Cardiac fibroblast (primary cell): ENCODE measurements at regions not wholly inside any gene's neighbourhood (a gene's known extent, or its start where the extent isn't known, plus 50 kb on each side); places are given as distances from the start of the nearest gene placed in this dataset.

Source experiments
- DNase-seq, 2 donors: peaks; one replicate each; pipeline versions ENCODE4 v3.0.0 to v3.0.0-alpha.2; 2010; ENCODE audit warnings: low read depth in 2 of 2
- H3K4me3 ChIP-seq, 2 donors: replicated peaks in 1 of 2; 1 replicate in 1 of 2; 2 replicates in 1 of 2; pipeline ENCODE4 v1.5.1; 2011; ENCODE audit warnings: low read depth in 2 of 2, low read length in 2 of 2, mild to moderate bottlenecking in 2 of 2, moderate library complexity in 1 of 2
- TF ChIP-seq, protein P1 (sequence below): IDR thresholded peaks from one replicate; pipeline ENCODE4 v1.5.1; 2011; ENCODE audit warnings: low read depth, mild to moderate bottlenecking, low read length, inconsistent platforms

DNA sequence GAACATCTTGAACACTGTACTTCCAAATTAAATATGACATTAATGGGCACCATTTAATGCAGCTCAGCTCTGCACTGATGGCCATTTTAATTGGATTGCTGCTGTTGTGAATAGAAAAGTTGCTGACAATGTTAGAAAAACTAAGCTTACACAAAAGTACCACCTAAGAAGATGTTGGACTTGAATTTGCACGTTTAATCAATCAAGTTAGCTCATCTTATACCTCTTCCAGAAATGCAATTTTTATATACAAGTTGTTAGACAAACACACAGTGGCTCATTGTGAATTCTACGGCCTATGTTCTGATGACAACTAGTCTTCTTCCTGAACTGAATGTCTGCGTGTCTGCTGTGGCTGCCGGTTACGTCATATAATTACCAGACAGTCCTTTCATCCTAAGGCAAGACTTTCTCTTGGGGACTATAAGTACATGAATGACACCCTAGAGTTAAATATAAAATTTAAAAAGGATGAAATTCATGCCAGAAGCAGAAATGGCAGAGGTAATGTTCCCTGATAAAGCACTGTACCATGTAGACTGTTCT, 330.2 kb downstream of the EPM2A start:
- no peak for DNase-seq
- H3K4me3 ChIP-seq = no peak overlapping the region
- TF ChIP-seq, protein P1, sequence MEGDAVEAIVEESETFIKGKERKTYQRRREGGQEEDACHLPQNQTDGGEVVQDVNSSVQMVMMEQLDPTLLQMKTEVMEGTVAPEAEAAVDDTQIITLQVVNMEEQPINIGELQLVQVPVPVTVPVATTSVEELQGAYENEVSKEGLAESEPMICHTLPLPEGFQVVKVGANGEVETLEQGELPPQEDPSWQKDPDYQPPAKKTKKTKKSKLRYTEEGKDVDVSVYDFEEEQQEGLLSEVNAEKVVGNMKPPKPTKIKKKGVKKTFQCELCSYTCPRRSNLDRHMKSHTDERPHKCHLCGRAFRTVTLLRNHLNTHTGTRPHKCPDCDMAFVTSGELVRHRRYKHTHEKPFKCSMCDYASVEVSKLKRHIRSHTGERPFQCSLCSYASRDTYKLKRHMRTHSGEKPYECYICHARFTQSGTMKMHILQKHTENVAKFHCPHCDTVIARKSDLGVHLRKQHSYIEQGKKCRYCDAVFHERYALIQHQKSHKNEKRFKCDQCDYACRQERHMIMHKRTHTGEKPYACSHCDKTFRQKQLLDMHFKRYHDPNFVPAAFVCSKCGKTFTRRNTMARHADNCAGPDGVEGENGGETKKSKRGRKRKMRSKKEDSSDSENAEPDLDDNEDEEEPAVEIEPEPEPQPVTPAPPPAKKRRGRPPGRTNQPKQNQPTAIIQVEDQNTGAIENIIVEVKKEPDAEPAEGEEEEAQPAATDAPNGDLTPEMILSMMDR = no peak

DNA sequence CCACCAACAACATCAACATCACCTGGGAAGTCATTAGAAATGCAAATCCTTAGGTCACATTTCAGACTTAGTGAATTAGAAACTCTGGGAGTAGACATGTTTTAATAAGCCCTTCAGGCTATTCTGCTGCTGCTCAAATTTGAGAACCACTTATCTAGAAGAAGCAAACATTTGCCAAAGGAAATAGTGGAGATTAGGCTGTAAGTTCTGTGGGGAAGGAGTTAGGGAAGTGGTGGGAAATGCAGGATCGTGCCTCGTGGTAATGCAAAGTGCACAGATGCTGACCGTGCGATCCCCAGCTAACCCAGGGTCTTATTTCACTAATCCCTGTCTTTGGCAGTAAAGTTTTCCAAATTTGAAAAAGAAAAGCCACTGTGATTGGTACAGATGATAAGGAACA, 328.5 kb downstream of the EPM2A start:
- no peak for DNase-seq
- TF ChIP-seq, protein P1 = no peak
- no peak overlapping the region for H3K4me3 ChIP-seq

- no peak for DNase-seq
- H3K4me3 ChIP-seq = no peak overlapping the region
- TF ChIP-seq, protein P1 = no peak
Observed at GRCh38 chr6:145415616-145416015, 319.7 kb downstream of the EPM2A start.

DNA sequence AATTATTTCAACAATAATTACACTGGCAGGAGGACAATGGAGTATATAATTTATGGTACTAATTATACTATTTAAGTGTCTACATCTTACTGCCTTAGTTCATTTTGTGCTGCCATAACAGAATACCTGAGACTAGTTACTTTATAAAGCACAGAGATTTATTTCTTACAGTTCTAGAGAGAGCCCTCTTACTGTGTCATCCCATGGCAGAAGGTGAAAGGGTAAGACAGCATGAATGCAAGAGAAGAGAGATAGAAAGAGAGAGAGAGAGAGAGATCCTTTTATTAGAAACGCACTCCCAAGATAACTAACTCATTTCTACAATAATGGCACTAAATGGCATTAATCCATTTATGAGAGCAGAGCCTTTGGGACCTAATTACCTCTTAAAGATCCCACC, 314.7 kb downstream of the EPM2A start:
- TF ChIP-seq, protein P1 = no peak
- no peak for DNase-seq
- no peak overlapping the region for H3K4me3 ChIP-seq

DNA sequence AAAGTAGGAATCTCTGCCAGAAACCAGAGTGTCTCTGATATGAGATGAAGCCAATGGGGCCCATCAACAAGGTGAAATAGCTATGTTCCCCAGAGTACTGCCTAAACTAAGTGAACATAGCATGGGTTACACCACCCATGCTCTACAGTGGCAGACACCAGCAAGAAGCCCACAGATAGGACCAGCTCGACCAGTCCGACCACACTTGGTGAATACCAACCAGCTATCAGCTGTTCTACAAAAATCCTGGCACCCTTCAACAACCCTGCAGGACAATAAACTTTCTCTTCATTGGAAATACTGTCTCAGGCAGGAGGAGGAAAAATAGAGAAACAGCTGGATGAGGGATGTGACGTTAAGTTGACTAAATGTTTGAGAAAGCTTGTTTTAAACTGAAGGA, 311.4 kb downstream of the EPM2A start:
- no peak overlapping the region for H3K4me3 ChIP-seq
- DNase-seq = no peak
- TF ChIP-seq, protein P1 = no peak

GRCh38 chr6:145427232-145427631, 308.1 kb downstream of the EPM2A start:
- H3K4me3 ChIP-seq = no peak overlapping the region
- no peak for DNase-seq
- TF ChIP-seq, protein P1 = no peak

GRCh38 chr6:145428706-145429105, 306.6 kb downstream of the EPM2A start:
- TF ChIP-seq, protein P1 = no peak
- H3K4me3 ChIP-seq = no peak overlapping the region
- DNase-seq = no peak
